ENCODE measurements at regions not wholly inside any gene's neighbourhood (a gene's known extent, or its start where the extent isn't known, plus 50 kb on each side); places are given as distances from the start of the nearest gene placed in this dataset.
A peak's percentile ranks its signal among the peaks of the same experiment; 100 is the strongest.

DNA sequence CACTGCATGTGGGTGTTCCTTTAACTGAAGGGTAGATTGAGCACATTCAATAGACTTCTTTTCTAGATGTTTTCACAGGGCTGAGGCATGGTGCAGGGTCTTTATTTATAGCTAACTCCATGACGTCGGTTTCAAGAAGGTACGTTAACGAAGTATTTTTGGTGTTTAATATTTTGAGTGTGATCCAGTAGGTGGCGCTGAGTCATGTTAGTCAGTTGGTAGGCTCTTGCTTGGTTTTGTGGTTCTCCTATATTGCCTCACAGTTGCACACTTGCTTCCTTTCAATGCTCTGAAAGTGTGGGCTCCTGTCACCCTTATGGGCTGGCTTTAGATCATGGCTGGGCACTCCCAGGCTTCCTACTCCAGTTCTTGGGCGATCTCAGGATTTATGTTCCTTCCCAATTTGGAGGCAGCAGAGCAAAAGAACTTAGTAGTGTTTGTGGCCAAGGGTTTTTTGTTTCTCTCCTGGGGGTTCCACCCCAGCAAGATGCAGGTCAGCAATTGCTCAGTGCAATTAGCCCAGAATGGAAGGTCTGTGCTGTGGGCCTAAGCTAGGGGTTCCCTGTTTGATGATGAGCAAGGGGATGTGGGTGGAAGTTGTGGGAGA lies 471.6 kb upstream of the FOXG1 start:
- Histone ChIP-seq H2AFZ (ENCODE audit: control insufficient read depth, low read length) (no peak overlapping the region), H3K4me3 (ENCODE audit: control insufficient read depth in 2 of 3, extremely low read depth in 1 of 3, insufficient read depth in 2 of 3, low read depth in 1 of 3, low read length in 3 of 3) (no peak overlapping the region), H3K4me1 (ENCODE audit: control insufficient read depth, extremely low read depth, insufficient read depth, low read length) (no peaks in the 10 kb centered on the region), H3K79me2 (ENCODE audit: control insufficient read depth, insufficient read depth, low read length) (no peaks in the 10 kb centered on the region), H3K27ac (ENCODE audit: control insufficient read depth, insufficient read depth, low read length) (no peak overlapping the region), H3K36me3 (ENCODE audit: control insufficient read depth in 2 of 2, extremely low read depth in 1 of 2, insufficient read depth in 2 of 2, low read length in 2 of 2) (no peaks in the 10 kb centered on the region), H3K9ac (ENCODE audit: control insufficient read depth, extremely low read depth, insufficient read depth, low read length) (no peak overlapping the region), H3K9me1 (ENCODE audit: control insufficient read depth, extremely low read depth, insufficient read depth, low read length) (no peaks in the 10 kb centered on the region), H3K27me3 (ENCODE audit: control insufficient read depth, extremely low read depth, insufficient read depth, low read length) (no peaks in the 10 kb centered on the region), H3K9me3 (ENCODE audit: control insufficient read depth, low read depth, low read length) (no peaks in the 10 kb centered on the region), H3K4me2 (ENCODE audit: control insufficient read depth, extremely low read depth, insufficient read depth, low read depth, low read length) (no peak overlapping the region), H4K20me1 (ENCODE audit: control insufficient read depth, extremely low read depth, insufficient read depth, low read length) (no peaks in the 10 kb centered on the region)
- dilution Hi-C loops (cut with MboI; ENCODE audit: extremely low pct_ligation_motif_present, low sequenced_read_pairs): no loop called here
- TF ChIP-seq EZH2 (IDR thresholded peaks at IDR 0.05; ENCODE audit: low read length): no peak
- TF ChIP-seq, protein P1, sequence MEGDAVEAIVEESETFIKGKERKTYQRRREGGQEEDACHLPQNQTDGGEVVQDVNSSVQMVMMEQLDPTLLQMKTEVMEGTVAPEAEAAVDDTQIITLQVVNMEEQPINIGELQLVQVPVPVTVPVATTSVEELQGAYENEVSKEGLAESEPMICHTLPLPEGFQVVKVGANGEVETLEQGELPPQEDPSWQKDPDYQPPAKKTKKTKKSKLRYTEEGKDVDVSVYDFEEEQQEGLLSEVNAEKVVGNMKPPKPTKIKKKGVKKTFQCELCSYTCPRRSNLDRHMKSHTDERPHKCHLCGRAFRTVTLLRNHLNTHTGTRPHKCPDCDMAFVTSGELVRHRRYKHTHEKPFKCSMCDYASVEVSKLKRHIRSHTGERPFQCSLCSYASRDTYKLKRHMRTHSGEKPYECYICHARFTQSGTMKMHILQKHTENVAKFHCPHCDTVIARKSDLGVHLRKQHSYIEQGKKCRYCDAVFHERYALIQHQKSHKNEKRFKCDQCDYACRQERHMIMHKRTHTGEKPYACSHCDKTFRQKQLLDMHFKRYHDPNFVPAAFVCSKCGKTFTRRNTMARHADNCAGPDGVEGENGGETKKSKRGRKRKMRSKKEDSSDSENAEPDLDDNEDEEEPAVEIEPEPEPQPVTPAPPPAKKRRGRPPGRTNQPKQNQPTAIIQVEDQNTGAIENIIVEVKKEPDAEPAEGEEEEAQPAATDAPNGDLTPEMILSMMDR (optimal IDR thresholded peaks at IDR 0.05 in 1 of 3, IDR thresholded peaks at IDR 0.05 in 1 of 3, conservative IDR thresholded peaks at IDR 0.05 in 1 of 3; ENCODE audit: extremely low read depth in 1 of 3, insufficient read depth in 2 of 3, low read length in 3 of 3): peak in 1 of 3 experiments; percentile 26
- DNase-seq (ENCODE audit: low read depth, low spot score): no peak
- no peak for FAIRE-seq

DNA sequence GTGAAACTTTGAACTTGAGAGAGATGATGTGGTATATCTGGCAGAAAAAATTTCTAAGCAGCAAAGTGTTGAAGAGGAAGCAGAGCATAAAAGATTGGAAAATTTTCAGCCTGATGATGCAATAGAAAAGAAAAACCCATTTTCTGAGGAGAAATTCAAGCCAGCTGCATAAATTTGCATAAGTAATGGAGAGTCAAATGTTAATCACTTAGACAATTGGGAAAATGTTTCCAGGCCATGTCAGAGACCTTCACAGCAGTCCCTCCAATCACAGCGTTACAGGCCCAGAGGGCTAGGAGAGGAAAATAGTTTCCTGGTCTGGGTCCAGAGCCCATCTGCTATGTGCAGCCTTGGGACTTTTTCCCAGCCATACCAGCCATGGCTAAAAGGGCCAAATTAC lies 469.0 kb upstream of the FOXG1 start:
- H3K4me1 ChIP-seq (ENCODE audit: control insufficient read depth, extremely low read depth, insufficient read depth, low read length): no peaks in the 10 kb centered on the region
- H3K79me2 ChIP-seq (ENCODE audit: control insufficient read depth, insufficient read depth, low read length): no peaks in the 10 kb centered on the region
- no peaks in the 10 kb centered on the region for H3K27me3 ChIP-seq (ENCODE audit: control insufficient read depth, extremely low read depth, insufficient read depth, low read length)
- H3K9me1 ChIP-seq (ENCODE audit: control insufficient read depth, extremely low read depth, insufficient read depth, low read length): no peaks in the 10 kb centered on the region
- no peak for TF ChIP-seq EZH2 (IDR thresholded peaks at IDR 0.05; ENCODE audit: low read length)
- TF ChIP-seq, protein P1 (optimal IDR thresholded peaks at IDR 0.05 in 1 of 3, IDR thresholded peaks at IDR 0.05 in 1 of 3, conservative IDR thresholded peaks at IDR 0.05 in 1 of 3; ENCODE audit: extremely low read depth in 1 of 3, insufficient read depth in 2 of 3, low read length in 3 of 3): no peak
- DNase-seq (ENCODE audit: low read depth, low spot score) (no peak), FAIRE-seq (no peak)
- H3K27ac ChIP-seq (ENCODE audit: control insufficient read depth, insufficient read depth, low read length): no peak overlapping the region
- H3K9ac ChIP-seq (ENCODE audit: control insufficient read depth, extremely low read depth, insufficient read depth, low read length): no peak overlapping the region
- H3K4me3 ChIP-seq (ENCODE audit: control insufficient read depth in 2 of 3, extremely low read depth in 1 of 3, insufficient read depth in 2 of 3, low read depth in 1 of 3, low read length in 3 of 3): no peak overlapping the region
- dilution Hi-C loops (cut with MboI; ENCODE audit: extremely low pct_ligation_motif_present, low sequenced_read_pairs): no loop called here
- H3K36me3 ChIP-seq (ENCODE audit: control insufficient read depth in 2 of 2, extremely low read depth in 1 of 2, insufficient read depth in 2 of 2, low read length in 2 of 2): no peaks in the 10 kb centered on the region
- no peaks in the 10 kb centered on the region for H4K20me1 ChIP-seq (ENCODE audit: control insufficient read depth, extremely low read depth, insufficient read depth, low read length)
- no peak overlapping the region for H2AFZ ChIP-seq (ENCODE audit: control insufficient read depth, low read length)
- H3K4me2 ChIP-seq (ENCODE audit: control insufficient read depth, extremely low read depth, insufficient read depth, low read depth, low read length): no peak overlapping the region
- H3K9me3 ChIP-seq (ENCODE audit: control insufficient read depth, low read depth, low read length): peaks cover 3% of the 10 kb centered on the region

All from keratinocyte (primary cell).